Transverse colon (tissue), 4 donors: ENCODE measurements at regions not wholly inside any gene's neighbourhood (a gene's known extent, or its start where the extent isn't known, plus 50 kb on each side); places are given as distances from the start of the nearest gene placed in this dataset.

ENCODE experiments used
- DNase-seq: peaks from one replicate; pipeline ENCODE4 v3.0.0-alpha.2; 2019
- H3K27ac ChIP-seq, 4 donors: fragments of 200-600 bp; sonication (generic); 2 replicates each; pipeline ENCODE4 v1.5.1; 2016 to 2018; ENCODE audit warnings: inconsistent platforms in 4 of 4
- H3K27me3 ChIP-seq: fragments of 200-600 bp; sonication (generic); 2 replicates; pipeline ENCODE4 v1.5.1; 2017; ENCODE audit warnings: inconsistent platforms
- H3K36me3 ChIP-seq, 4 donors: fragments of 200-600 bp; sonication (generic); 2 replicates each; pipeline ENCODE4 v1.5.1; 2017 to 2019; ENCODE audit warnings: inconsistent platforms in 4 of 4
- H3K4me1 ChIP-seq, 4 donors: fragments of 200-600 bp; sonication (generic); 2 replicates each; pipeline ENCODE4 v1.5.1; 2017 to 2020; ENCODE audit warnings: inconsistent platforms in 4 of 4
- H3K4me3 ChIP-seq, 4 donors: fragments of 200-600 bp; sonication (generic); 1 replicate in 1 of 4; 2 replicates in 3 of 4; pipeline versions ENCODE4 v1.5.1 to v1.6.1; 2017 to 2019; ENCODE audit warnings: inconsistent platforms in 4 of 4
- H3K9me3 ChIP-seq, 2 donors: fragments of 200-600 bp; sonication (generic); 2 replicates each; pipeline ENCODE4 v1.5.1; 2017 to 2019; ENCODE audit warnings: inconsistent platforms in 2 of 2
- CTCF ChIP-seq, 5 experiments: fragments of 200-600 bp in 3 of 5; fragments of 450-650 bp in 2 of 5; sonication (generic) in 3 of 5; IDR thresholded peaks; 1 replicate in 2 of 5; 2 replicates in 3 of 5; pipeline ENCODE4 v1.5.1; 2016 to 2017; ENCODE audit warnings: antibody characterized with exemption in 5 of 5, inconsistent platforms in 3 of 5, mild to moderate bottlenecking in 2 of 5, moderate library complexity in 1 of 5
- EP300 ChIP-seq: sonication (generic); formaldehyde crosslinking; IDR thresholded peaks from one replicate; pipeline ENCODE4 v1.6.1; 2017; ENCODE audit warnings: antibody characterized with exemption, low read depth
- POLR2A ChIP-seq: fragments of 450-650 bp; IDR thresholded peaks from one replicate; pipeline ENCODE4 v1.6.1; 2016; ENCODE audit warnings: antibody characterized with exemption, mild to moderate bottlenecking, moderate library complexity
- POLR2AphosphoS5 ChIP-seq, 3 donors: sonication (generic); formaldehyde crosslinking; IDR thresholded peaks; one replicate each; pipeline ENCODE4 v1.6.1; 2016; ENCODE audit warnings: antibody characterized with exemption in 3 of 3
- WGBS, 2 donors: methylation state at CpG; one replicate each; pipeline ENCODE4 v1.1.5; 2018; ENCODE audit warnings: low coverage in 1 of 2; 5-methylcytosine and 5-hydroxymethylcytosine counted together
- in situ Hi-C, 4 donors: fragments of 200-750 bp; cut with MboI; loops; one replicate each; pipeline versions ENCODE4 v1.15.0 to v1.15.1; 2017; ENCODE audit warnings: low sequenced_read_pairs in 3 of 4, low pct_ligation_motif_present in 1 of 4, low pct_unique_long_range_greater_than_20kb in 1 of 4
- intact Hi-C: fragments of 100-400 bp; cut with DNase I; formaldehyde crosslinking; loops from one replicate; pipeline ENCODE4 v1.15.1; 2023; ENCODE audit warnings: low total_unique reads

DNA sequence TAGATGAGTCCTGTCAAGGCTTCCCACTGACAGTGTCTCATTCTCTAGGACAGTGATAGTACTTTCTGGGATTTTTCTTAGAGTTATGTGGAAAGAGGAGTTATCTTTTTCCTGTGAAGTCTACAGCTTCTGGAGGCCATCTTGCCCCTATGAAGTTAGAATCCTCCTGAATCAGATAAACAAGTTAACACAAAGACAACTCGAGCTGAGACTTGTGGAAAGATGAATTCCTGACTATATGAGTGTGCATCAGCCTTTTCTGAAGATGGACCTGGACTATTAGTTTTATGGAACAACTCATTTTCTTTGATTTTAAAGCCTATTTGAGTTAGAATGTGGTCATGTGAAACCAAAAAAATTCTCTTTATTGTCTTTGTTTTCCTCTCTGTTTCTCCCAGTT lies 290.9 kb downstream of the LRRIQ3 start:
- Histone ChIP-seq H3K27ac (no peak overlapping the region), H3K36me3 (no peaks in the 10 kb centered on the region), H3K4me3 (no peak overlapping the region), H3K9me3 (no peaks in the 10 kb centered on the region), H3K4me1 (no peaks in the 10 kb centered on the region), H3K27me3 (no peaks in the 10 kb centered on the region)
- TF ChIP-seq CTCF (IDR thresholded peaks at IDR 0.05) (no peak), EP300 (no peak), POLR2A (no peak), POLR2AphosphoS5 (IDR thresholded peaks at IDR 0.05) (no peak)
- WGBS, 2 donors, result 20% methylated on average over 1 of the region's 1 CpG; no CpG with 5 or more reads in 1 of the 2 donors
- in situ Hi-C loops (no loop called here), intact Hi-C loops (no loop called here)
- no peak for DNase-seq

DNA sequence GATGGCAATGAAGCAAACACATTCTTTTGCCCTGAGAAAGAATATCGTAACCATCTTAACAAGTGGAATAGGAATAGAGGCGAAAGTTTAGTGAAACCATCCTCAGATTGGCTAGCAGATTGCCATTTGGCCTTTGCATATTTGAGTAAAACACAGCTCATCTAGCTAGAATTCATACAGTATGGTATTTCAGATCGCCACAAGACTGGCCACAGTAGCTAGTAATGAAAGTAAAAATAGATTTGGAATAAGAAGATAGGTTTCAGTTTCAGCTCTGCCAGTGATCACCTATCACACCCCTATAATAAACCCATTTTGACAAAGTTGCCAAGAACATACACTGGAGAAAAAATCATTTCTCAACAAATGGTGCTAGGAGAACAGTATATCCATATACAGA lies 294.9 kb downstream of the LRRIQ3 start:
- 89 to 92% methylated on average over 3 of the region's 3 CpGs for WGBS, 2 donors
- H3K36me3 ChIP-seq, result no peaks in the 10 kb centered on the region
- no peak overlapping the region for H3K27ac ChIP-seq
- intact Hi-C loops, result no loop called here
- no peak for DNase-seq
- no peak overlapping the region for H3K4me3 ChIP-seq
- TF ChIP-seq EP300, result no peak
- TF ChIP-seq CTCF (IDR thresholded peaks at IDR 0.05), result no peak
- no peak for TF ChIP-seq POLR2A
- no peak for TF ChIP-seq POLR2AphosphoS5 (IDR thresholded peaks at IDR 0.05)
- no peaks in the 10 kb centered on the region for H3K9me3 ChIP-seq
- in situ Hi-C loops, result no loop called here
- no peaks in the 10 kb centered on the region for H3K4me1 ChIP-seq
- no peaks in the 10 kb centered on the region for H3K27me3 ChIP-seq

- TF ChIP-seq POLR2A (no peak), CTCF (IDR thresholded peaks at IDR 0.05) (no peak), POLR2AphosphoS5 (IDR thresholded peaks at IDR 0.05) (no peak), EP300 (no peak)
- Histone ChIP-seq H3K36me3 (no peaks in the 10 kb centered on the region), H3K4me3 (no peak overlapping the region), H3K4me1 (no peaks in the 10 kb centered on the region), H3K9me3 (no peaks in the 10 kb centered on the region), H3K27ac (no peak overlapping the region), H3K27me3 (no peaks in the 10 kb centered on the region)
- no peak for DNase-seq
- WGBS, 2 donors, result 59 to 71% methylated on average over 4 to 5 of the region's 5 CpGs
- in situ Hi-C loops, result no loop called here
- intact Hi-C loops, result no loop called here
Observed at GRCh38 chr1:73901738-73902137, 296.2 kb downstream of the LRRIQ3 start.

DNA sequence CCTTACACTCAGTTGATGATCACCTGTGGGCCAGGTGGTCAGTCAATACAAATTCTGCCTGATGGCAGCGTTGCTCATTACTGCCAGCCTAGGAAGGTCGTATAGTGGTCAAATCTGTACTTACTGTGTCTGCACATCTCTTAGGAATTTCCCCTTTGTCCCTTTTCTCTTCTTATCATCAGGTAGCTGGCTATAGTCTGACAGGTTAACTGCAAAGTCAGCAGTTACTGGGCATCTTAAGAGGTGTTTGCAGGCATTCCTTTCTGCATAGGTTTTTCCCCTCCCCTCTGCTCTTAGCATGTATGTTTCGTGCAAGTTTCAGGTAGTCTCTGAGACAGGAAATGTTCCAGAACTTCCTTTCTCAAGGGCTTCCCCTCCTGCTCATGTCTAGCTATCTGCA lies 298.7 kb downstream of the LRRIQ3 start:
- Histone ChIP-seq H3K4me1 (no peaks in the 10 kb centered on the region), H3K9me3 (no peaks in the 10 kb centered on the region), H3K27ac (no peak overlapping the region), H3K4me3 (no peak overlapping the region), H3K27me3 (no peaks in the 10 kb centered on the region), H3K36me3 (no peaks in the 10 kb centered on the region)
- DNase-seq, result no peak
- in situ Hi-C loops, result no loop called here
- WGBS, 2 donors, result 36 to 60% methylated on average over 1 to 3 of the region's 3 CpGs
- TF ChIP-seq POLR2A, result no peak
- no peak for TF ChIP-seq EP300
- TF ChIP-seq POLR2AphosphoS5 (IDR thresholded peaks at IDR 0.05), result no peak
- no peak for TF ChIP-seq CTCF (IDR thresholded peaks at IDR 0.05)
- intact Hi-C loops, result no loop called here
